ENCODE measurements at regions not wholly inside any gene's neighbourhood (a gene's known extent, or its start where the extent isn't known, plus 50 kb on each side); places are given as distances from the start of the nearest gene placed in this dataset.

GRCh38 chr18:2409906-2410305 lies 161.4 kb downstream of the METTL4 start:
- Histone ChIP-seq H3K27ac (replicated peaks) (no peak overlapping the region), H3K4me3 (replicated peaks; ENCODE audit: insufficient read depth, low read length) (no peak overlapping the region), H3K27me3 (ENCODE audit: insufficient read depth, poor library complexity, severe bottlenecking) (no peaks in the 10 kb centered on the region)
- TF ChIP-seq CTCF (IDR thresholded peaks at IDR 0.05; ENCODE audit: insufficient read depth, low read length), result no peak
- no peak for TF ChIP-seq REST (IDR thresholded peaks at IDR 0.05; ENCODE audit: insufficient replicate concordance, low read depth)
- no peak for TF ChIP-seq SPI1 (IDR thresholded peaks at IDR 0.05; ENCODE audit: borderline replicate concordance, low read depth)
- no peak for TF ChIP-seq GABPA (IDR thresholded peaks at IDR 0.05; ENCODE audit: low read depth)
- no peak for TF ChIP-seq POLR2AphosphoS5 (IDR thresholded peaks at IDR 0.05; ENCODE audit: low read depth)
- no peak for DNase-seq (ENCODE audit: low read depth in 1 of 2, low spot score in 1 of 2)

- DNase-seq (ENCODE audit: low read depth in 1 of 2, low spot score in 1 of 2), result no peak
- no peak overlapping the region for H3K4me3 ChIP-seq (replicated peaks; ENCODE audit: insufficient read depth, low read length)
- TF ChIP-seq SPI1 (IDR thresholded peaks at IDR 0.05; ENCODE audit: borderline replicate concordance, low read depth) (no peak), POLR2AphosphoS5 (IDR thresholded peaks at IDR 0.05; ENCODE audit: low read depth) (no peak), REST (IDR thresholded peaks at IDR 0.05; ENCODE audit: insufficient replicate concordance, low read depth) (no peak), CTCF (IDR thresholded peaks at IDR 0.05; ENCODE audit: insufficient read depth, low read length) (no peak), GABPA (IDR thresholded peaks at IDR 0.05; ENCODE audit: low read depth) (no peak)
- H3K27ac ChIP-seq (replicated peaks), result no peak overlapping the region
- H3K27me3 ChIP-seq (ENCODE audit: insufficient read depth, poor library complexity, severe bottlenecking), result no peaks in the 10 kb centered on the region
These were observed 160.6 kb downstream of the METTL4 start for GRCh38 chr18:2410688-2411087.

- Histone ChIP-seq H3K27me3 (ENCODE audit: insufficient read depth, poor library complexity, severe bottlenecking) (no peaks in the 10 kb centered on the region), H3K4me3 (replicated peaks; ENCODE audit: insufficient read depth, low read length) (no peak overlapping the region), H3K27ac (replicated peaks) (no peak overlapping the region)
- no peak for DNase-seq (ENCODE audit: low read depth in 1 of 2, low spot score in 1 of 2)
- TF ChIP-seq GABPA (IDR thresholded peaks at IDR 0.05; ENCODE audit: low read depth) (no peak), REST (IDR thresholded peaks at IDR 0.05; ENCODE audit: insufficient replicate concordance, low read depth) (no peak), POLR2AphosphoS5 (IDR thresholded peaks at IDR 0.05; ENCODE audit: low read depth) (no peak), CTCF (IDR thresholded peaks at IDR 0.05; ENCODE audit: insufficient read depth, low read length) (no peak), SPI1 (IDR thresholded peaks at IDR 0.05; ENCODE audit: borderline replicate concordance, low read depth) (no peak)
These were observed 159.8 kb downstream of the METTL4 start for GRCh38 chr18:2411381-2411960.

All from HL-60 (cell line).